ENCODE measurements at regions not wholly inside any gene's neighbourhood (a gene's known extent, or its start where the extent isn't known, plus 50 kb on each side); places are given as distances from the start of the nearest gene placed in this dataset.

DNA sequence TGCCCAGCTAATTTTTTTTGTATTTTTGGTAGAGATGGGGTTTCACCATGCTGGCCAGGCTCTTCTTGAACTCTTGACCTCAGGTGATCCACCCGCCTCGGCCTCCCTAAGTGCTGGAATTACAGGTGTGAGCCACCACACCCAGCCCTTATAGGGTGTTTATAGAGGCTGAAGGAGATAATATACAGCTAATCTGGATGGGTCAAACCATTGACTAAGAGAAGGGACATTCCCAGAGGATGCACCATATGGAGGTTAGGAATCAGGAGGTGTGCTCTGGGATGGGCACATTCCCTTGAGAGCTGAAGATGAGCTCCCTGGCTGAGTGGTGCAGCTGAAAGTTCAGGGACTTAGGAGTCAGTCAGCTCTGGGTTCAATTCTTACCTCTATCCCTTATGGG, 68.3 kb upstream of the SHISA3 start:
- DNase-seq: no peak

GRCh38 chr4:42329421-42329820, 67.9 kb upstream of the SHISA3 start:
- no peak for DNase-seq

GRCh38 chr4:42330002-42330592, 67.2 kb upstream of the SHISA3 start:
- DNase-seq: no peak

GRCh38 chr4:42331040-42331439, 66.2 kb upstream of the SHISA3 start:
- DNase-seq: no peak

DNA sequence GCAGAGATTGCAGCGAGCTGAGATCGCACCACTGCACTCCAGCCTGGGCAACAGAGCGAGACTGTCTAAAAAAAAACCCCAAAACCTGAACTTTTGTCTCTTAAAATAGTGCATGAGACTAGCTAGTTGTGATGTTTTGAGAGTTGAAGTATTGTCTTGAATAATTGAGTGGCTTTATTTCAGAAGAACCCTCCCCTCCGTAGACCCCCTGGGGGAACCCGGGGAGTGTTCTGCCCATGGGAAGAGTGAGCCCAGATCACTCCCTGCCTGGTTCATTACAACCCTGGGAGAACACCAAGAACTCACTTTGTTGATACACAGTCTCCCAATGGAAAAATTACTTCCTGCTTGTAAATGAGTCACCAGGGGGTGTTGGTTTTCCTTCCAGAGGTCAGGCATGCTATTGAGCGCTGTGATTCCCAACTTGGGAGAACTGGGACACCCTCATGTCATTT, 65.3 kb upstream of the SHISA3 start:
- DNase-seq: no peak

GRCh38 chr4:42339935-42340406, 57.3 kb upstream of the SHISA3 start:
- DNase-seq: no peak

GRCh38 chr4:42341518-42342026, 55.7 kb upstream of the SHISA3 start:
- DNase-seq: no peak

DNA sequence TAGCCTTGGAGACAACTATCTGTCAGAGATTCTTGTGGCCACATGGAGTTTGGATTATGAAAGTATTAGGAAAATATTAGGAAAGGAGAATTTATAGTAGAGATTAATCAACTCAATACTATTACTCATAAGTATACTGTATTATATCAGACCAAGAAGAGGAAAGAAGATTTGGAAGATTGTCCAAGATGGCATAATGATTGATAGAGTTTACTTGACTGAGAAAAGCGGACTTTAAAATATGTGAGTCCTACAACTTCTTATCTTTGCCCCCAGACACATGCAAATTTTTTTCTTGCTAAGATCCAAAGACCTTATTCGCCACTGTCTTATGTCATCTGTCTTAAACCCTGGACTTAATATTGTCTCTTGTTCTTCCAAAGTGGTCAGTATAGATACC, 54.8 kb upstream of the SHISA3 start:
- no peak for DNase-seq

- no peak for DNase-seq
These were observed 53.0 kb upstream of the SHISA3 start for GRCh38 chr4:42344309-42344708.

DNA sequence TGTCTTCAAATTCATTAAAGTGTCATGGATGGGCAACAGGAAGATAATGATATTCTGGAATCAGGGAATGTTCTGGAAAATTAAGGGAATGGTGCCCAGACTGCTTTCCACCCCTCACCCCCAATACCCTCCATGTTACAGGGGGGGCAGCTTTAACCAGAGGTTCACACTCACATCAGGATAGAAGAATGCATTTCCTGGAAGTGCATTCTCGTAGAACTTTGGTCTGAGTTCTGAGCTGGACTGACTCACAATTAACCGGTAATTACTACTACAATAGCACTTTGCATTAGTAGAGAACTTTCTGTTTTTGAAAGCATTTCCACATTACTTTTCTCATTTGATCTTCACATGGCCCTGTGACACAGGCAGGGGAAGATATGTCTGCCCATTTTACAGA, 52.5 kb upstream of the SHISA3 start:
- DNase-seq: no peak

DNA sequence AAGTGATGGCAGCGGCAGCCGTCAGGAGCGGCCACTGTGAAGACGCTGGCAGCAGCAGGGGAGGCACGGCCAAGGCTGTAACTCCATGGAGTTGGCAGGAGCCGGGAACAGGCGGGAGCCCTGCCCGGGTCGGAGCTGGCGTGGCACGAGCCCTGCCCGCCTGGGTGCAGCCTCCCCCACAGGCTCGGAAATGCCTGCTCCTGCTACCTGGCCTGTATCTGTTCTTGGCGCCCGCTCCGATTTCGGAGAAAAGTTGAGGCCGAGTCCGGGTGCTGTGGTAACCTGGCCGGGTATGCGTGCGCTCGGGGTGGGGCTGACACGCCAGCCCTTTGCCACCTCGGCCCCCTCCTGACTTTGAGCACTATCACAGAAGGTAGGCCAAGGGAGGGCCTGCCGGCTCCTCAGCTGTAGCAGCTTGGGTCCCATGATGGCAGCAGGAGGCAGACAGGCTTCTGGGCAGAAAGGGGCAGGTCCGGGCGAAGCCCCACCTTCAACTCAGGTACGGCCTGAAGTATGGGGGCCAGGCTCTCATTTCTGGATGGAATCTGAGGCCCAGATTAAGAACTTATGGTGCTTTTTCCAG, 51.2 kb upstream of the SHISA3 start:
- no peak for DNase-seq

DNA sequence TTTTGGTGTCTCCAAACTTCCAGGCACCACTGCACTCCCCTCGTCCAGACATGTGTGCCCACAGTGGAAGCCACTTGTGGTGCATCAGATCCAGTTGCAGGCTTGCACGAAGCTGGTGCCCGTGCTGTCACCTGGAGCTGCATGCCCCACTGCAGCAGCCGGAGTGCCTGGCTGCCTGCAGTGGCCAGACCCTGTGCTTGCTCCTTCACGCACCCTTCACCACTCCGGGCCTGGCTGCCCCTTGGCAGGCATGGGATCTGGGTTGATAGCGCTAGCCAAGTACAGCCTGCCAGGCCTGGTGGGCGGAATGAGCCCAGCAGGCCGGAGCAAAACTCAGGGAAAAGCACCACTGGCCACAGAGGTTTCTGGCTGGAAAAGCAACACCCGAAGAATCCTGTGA, 50.2 kb upstream of the SHISA3 start:
- no peak for DNase-seq
